Ectodermal cell (in vitro differentiated cells): ENCODE measurements at regions not wholly inside any gene's neighbourhood (a gene's known extent, or its start where the extent isn't known, plus 50 kb on each side); places are given as distances from the start of the nearest gene placed in this dataset.

ENCODE experiments used
- H3K27ac ChIP-seq: 2 replicates; pipeline ENCODE4 v1.7.0; 2013; ENCODE audit warnings: mild to moderate bottlenecking, low read depth, low read length; ENCODE audit not compliant: insufficient read depth, poor library complexity, severe bottlenecking
- H3K27me3 ChIP-seq: 2 replicates; pipeline ENCODE4 v1.7.0; 2013; ENCODE audit warnings: mild to moderate bottlenecking, low read length; ENCODE audit not compliant: insufficient read depth, control insufficient read depth, poor library complexity, severe bottlenecking
- H3K36me3 ChIP-seq: one replicate; pipeline ENCODE4 v1.7.0; 2013; ENCODE audit warnings: low read length; ENCODE audit not compliant: control insufficient read depth, insufficient read depth
- H3K4me1 ChIP-seq: one replicate; pipeline ENCODE4 v1.7.0; 2013; ENCODE audit warnings: low read length; ENCODE audit not compliant: control insufficient read depth, insufficient read depth
- H3K4me3 ChIP-seq: 2 replicates; pipeline ENCODE4 v1.7.0; 2013; ENCODE audit warnings: low read depth, low read length, control low read depth; ENCODE audit not compliant: insufficient read depth
- H3K9me3 ChIP-seq: 2 replicates; pipeline ENCODE4 v1.7.0; 2013; ENCODE audit warnings: mild to moderate bottlenecking, low read length, moderate library complexity; ENCODE audit not compliant: control insufficient read depth
- WGBS, 2 experiments: methylation state at CpG; one replicate each; pipeline ENCODE4 v1.1.7; 2013; ENCODE audit warnings: missing lambda C conversion rate in 2 of 2; 5-methylcytosine and 5-hydroxymethylcytosine counted together

DNA sequence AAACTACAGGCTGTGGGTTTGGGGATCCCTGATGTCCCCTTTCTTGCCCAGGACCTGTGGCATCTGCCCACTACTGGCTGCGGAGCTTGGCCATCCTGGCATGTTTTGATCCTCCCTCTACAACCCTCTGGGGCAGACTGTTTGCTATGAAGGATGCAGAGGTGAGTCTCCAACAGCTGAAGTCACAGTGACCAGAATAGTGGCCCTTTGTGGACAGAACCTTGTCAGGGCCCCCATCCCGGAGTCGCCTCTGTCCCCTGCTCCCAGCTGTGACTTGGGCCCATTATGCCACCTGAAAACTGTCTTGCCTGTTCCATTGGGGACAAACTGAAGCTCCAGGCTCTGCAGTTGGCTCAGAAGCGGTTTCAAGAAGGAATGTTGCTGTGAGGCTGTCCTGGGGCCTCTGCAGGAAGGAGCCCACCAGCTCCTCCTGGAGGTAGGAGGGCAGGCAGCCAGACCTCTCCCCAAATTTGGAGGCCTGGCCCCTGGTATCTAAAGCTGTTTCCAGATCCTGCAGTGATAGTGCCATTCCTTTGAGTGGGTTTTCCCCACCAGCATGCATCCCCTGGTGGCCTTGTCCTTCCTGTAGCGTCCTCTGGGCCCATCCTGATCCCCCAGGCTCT, 93.3 kb downstream of the BARX1 start:
- Histone ChIP-seq H3K4me3 (no peak overlapping the region), H3K36me3 (no peaks in the 10 kb centered on the region), H3K9me3 (no peaks in the 10 kb centered on the region), H3K27me3 (no peaks in the 10 kb centered on the region), H3K4me1 (peaks cover 14% of the 10 kb centered on the region), H3K27ac (no peak overlapping the region)
- WGBS, 2 experiments, result 93 to 94% methylated on average over 5 of the region's 5 CpGs

- H3K36me3 ChIP-seq, result no peaks in the 10 kb centered on the region
- no peak overlapping the region for H3K4me3 ChIP-seq
- WGBS, 2 experiments, result 90 to 91% methylated on average over 50 of the region's 50 CpGs
- H3K4me1 ChIP-seq, result peaks cover 14% of the 10 kb centered on the region
- no peak overlapping the region for H3K27ac ChIP-seq
- H3K27me3 ChIP-seq, result no peaks in the 10 kb centered on the region
- no peaks in the 10 kb centered on the region for H3K9me3 ChIP-seq
Observed at GRCh38 chr9:93860694-93861658, 94.2 kb downstream of the BARX1 start.

GRCh38 chr9:93859431-93860215, 95.5 kb downstream of the BARX1 start:
- peaks cover 11% of the 10 kb centered on the region for H3K4me1 ChIP-seq
- H3K9me3 ChIP-seq, result no peaks in the 10 kb centered on the region
- H3K27ac ChIP-seq, result no peak overlapping the region
- no peak overlapping the region for H3K4me3 ChIP-seq
- no peaks in the 10 kb centered on the region for H3K27me3 ChIP-seq
- H3K36me3 ChIP-seq, result no peaks in the 10 kb centered on the region
- WGBS, 2 experiments, result 89% methylated on average over 10 of the region's 10 CpGs

DNA sequence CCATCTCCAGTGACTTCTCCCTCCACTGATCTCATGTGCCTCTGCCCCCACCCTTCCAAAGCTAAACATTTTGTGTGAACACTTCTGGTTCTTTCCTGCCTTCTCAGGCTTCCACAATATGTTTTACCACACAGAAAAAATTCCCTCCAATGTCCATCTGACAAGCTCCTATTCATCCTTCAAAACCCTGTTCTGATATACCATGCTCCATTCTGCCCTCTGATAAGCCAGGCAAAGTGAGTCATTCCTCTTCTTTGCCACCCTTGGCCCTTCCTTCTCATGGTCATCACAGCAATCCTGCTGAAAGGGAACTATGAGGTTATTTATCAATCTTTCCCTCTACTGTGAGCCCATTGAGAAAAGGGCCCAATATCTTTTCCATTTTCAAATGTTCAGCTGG, 97.6 kb downstream of the BARX1 start:
- no peak overlapping the region for H3K27ac ChIP-seq
- no peaks in the 10 kb centered on the region for H3K27me3 ChIP-seq
- no peak overlapping the region for H3K4me3 ChIP-seq
- H3K4me1 ChIP-seq, result no peaks in the 10 kb centered on the region
- no peaks in the 10 kb centered on the region for H3K36me3 ChIP-seq
- no peaks in the 10 kb centered on the region for H3K9me3 ChIP-seq

- no peaks in the 10 kb centered on the region for H3K4me1 ChIP-seq
- H3K4me3 ChIP-seq, result no peak overlapping the region
- no peak overlapping the region for H3K27ac ChIP-seq
- no peaks in the 10 kb centered on the region for H3K36me3 ChIP-seq
- H3K9me3 ChIP-seq, result no peaks in the 10 kb centered on the region
- no peaks in the 10 kb centered on the region for H3K27me3 ChIP-seq
Observed at GRCh38 chr9:93852728-93853127, 102.4 kb downstream of the BARX1 start.

GRCh38 chr9:93846349-93846748, 108.8 kb downstream of the BARX1 start:
- Histone ChIP-seq H3K4me1 (no peaks in the 10 kb centered on the region), H3K4me3 (no peak overlapping the region), H3K9me3 (no peaks in the 10 kb centered on the region), H3K27me3 (no peaks in the 10 kb centered on the region), H3K27ac (no peak overlapping the region), H3K36me3 (no peaks in the 10 kb centered on the region)
- WGBS, 2 experiments, result 95 to 97% methylated on average over 3 of the region's 3 CpGs

- no peak overlapping the region for H3K4me3 ChIP-seq
- H3K9me3 ChIP-seq, result no peaks in the 10 kb centered on the region
- H3K27ac ChIP-seq, result no peak overlapping the region
- H3K27me3 ChIP-seq, result no peaks in the 10 kb centered on the region
- H3K4me1 ChIP-seq, result no peaks in the 10 kb centered on the region
- 71% methylated on average over 3 of the region's 3 CpGs; no CpG with 5 or more reads in 1 of the 2 experiments for WGBS, 2 experiments
- H3K36me3 ChIP-seq, result no peaks in the 10 kb centered on the region
Observed at GRCh38 chr9:93843396-93843795, 111.8 kb downstream of the BARX1 start.

GRCh38 chr9:93830606-93831005, 124.5 kb downstream of the BARX1 start:
- H3K4me3 ChIP-seq, result no peak overlapping the region
- peaks cover 12% of the 10 kb centered on the region for H3K27me3 ChIP-seq
- H3K9me3 ChIP-seq, result no peaks in the 10 kb centered on the region
- no peak overlapping the region for H3K27ac ChIP-seq
- no peaks in the 10 kb centered on the region for H3K4me1 ChIP-seq
- no peaks in the 10 kb centered on the region for H3K36me3 ChIP-seq
- WGBS, 2 experiments, result 81 to 82% methylated on average over 9 of the region's 9 CpGs

DNA sequence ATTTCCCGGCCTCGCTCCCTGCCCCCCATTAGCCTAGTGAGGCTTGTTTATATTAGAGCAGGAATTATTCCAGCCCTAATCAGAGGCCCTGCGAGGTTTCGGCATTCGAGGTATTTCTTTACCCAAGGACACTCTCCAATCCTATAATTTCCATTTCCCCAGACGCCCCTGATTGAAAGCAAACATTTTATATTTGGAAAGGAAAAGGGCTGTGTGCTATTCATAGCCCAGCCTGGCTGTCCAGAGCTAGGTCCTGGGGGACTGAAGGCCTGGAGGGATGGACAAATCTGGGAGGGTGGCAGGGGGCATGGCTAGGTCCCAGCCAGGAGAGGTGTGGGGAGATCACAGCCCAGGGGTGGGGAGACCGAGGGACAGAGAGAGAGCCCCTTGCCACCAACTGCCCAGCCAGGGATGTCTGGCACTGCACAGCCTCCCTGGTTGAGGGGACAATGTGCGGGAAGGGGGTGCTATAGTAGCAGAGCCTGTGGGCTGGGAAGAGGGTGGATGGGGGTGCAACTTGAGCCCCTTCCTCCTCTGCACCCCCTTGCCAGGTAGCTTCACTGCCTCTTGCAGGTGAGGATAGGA, 125.1 kb downstream of the BARX1 start:
- Histone ChIP-seq H3K27me3 (peaks cover 12% of the 10 kb centered on the region), H3K4me1 (no peaks in the 10 kb centered on the region), H3K36me3 (no peaks in the 10 kb centered on the region), H3K9me3 (no peaks in the 10 kb centered on the region), H3K4me3 (no peak overlapping the region), H3K27ac (no peak overlapping the region)
- 90% methylated on average over 8 of the region's 8 CpGs for WGBS, 2 experiments
